SK-N-SH (cell line): ENCODE measurements at regions not wholly inside any gene's neighbourhood (a gene's known extent, or its start where the extent isn't known, plus 50 kb on each side); places are given as distances from the start of the nearest gene placed in this dataset.

Experiments used
- CTCF ChIA-PET: fragments of 300-600, 350-600 bp; formaldehyde crosslinking; extraction: SDS; loops from one replicate; lab custom pipeline; 2021; lab: Yijun Ruan, JAX
- POLR2A ChIA-PET: fragments of 350-600 bp; sonication (Branson Sonifier 250); formaldehyde crosslinking; extraction: SDS; loops from one replicate; lab custom pipeline; 2020; ENCODE audit warnings: antibody characterized with exemption, inconsistent platforms; lab: Yijun Ruan, JAX
- DNase-seq: peaks from one replicate; pipeline ENCODE4 v3.0.0; 2012
- H2AFZ ChIP-seq: fragments of 200-600 bp; sonication (generic); 2 replicates; pipeline ENCODE4 v1.8.1; 2016; ENCODE audit warnings: antibody characterized with exemption, mild to moderate bottlenecking, low read depth
- H3F3A ChIP-seq: fragments of 200-600 bp; sonication (generic); replicated peaks from 2 replicates; pipeline ENCODE3; 2016; ENCODE audit warnings: antibody characterized with exemption, mild to moderate bottlenecking; ENCODE audit not compliant: insufficient read depth
- H3K27ac ChIP-seq, 2 experiments: fragments of 200-500 bp in 1 of 2; fragments of 200-600 bp in 1 of 2; sonication (Bioruptor generic) in 1 of 2; sonication (generic), shearing (Covaris generic) in 1 of 2; 2 replicates each; pipeline versions ENCODE4 v1.5.1 to v1.6.1; 2014 to 2016; ENCODE audit warnings: low read depth in 2 of 2, inconsistent platforms in 1 of 2, low read length in 1 of 2, mild to moderate bottlenecking in 1 of 2, mixed read lengths in 1 of 2
- H3K27me3 ChIP-seq: fragments of 200-600 bp; sonication (generic), shearing (Covaris generic); 2 replicates; pipeline ENCODE4 v1.6.1; 2016; ENCODE audit warnings: mixed run types; ENCODE audit not compliant: insufficient read depth
- H3K36me3 ChIP-seq, 2 experiments: fragments of 200-500 bp in 1 of 2; fragments of 200-600 bp in 1 of 2; sonication (Bioruptor generic) in 1 of 2; sonication (generic) in 1 of 2; replicated peaks in 1 of 2; 2 replicates each; pipeline versions ENCODE3 to v1.5.1; 2014 to 2016; ENCODE audit warnings: low read length in 1 of 2, mild to moderate bottlenecking in 1 of 2; ENCODE audit not compliant: insufficient read depth in 2 of 2, control insufficient read depth in 1 of 2
- H3K4me1 ChIP-seq, 2 experiments: fragments of 200-500 bp in 1 of 2; fragments of 200-600 bp in 1 of 2; sonication (Bioruptor generic) in 1 of 2; sonication (generic), shearing (Covaris generic) in 1 of 2; 2 replicates each; pipeline versions ENCODE4 v1.5.1 to v1.6.1; 2014 to 2016; ENCODE audit warnings: low read depth in 1 of 2, low read length in 1 of 2, mixed run types in 1 of 2; ENCODE audit not compliant: insufficient read depth in 2 of 2, control insufficient read depth in 1 of 2
- H3K4me2 ChIP-seq: fragments of 200-600 bp; sonication (generic), shearing (Covaris generic); 2 replicates; pipeline ENCODE4 v1.6.1; 2017; ENCODE audit warnings: mixed run types
- H3K4me3 ChIP-seq, 2 experiments: fragments of 200-500 bp in 1 of 2; fragments of 200-600 bp in 1 of 2; sonication (Bioruptor generic) in 1 of 2; sonication (generic), shearing (Covaris generic) in 1 of 2; 2 replicates each; pipeline versions ENCODE4 v1.5.1 to v1.8.1; 2014 to 2016; ENCODE audit warnings: low read depth in 2 of 2, inconsistent platforms in 1 of 2, low read length in 1 of 2, mild to moderate bottlenecking in 1 of 2, mixed read lengths in 1 of 2, moderate library complexity in 1 of 2
- H3K79me2 ChIP-seq: fragments of 200-600 bp; sonication (generic); 2 replicates; pipeline ENCODE4 v1.8.1; 2017; ENCODE audit warnings: mild to moderate bottlenecking; ENCODE audit not compliant: insufficient read depth
- H3K9ac ChIP-seq: fragments of 200-600 bp; sonication (generic); 2 replicates; pipeline ENCODE4 v1.6.1; 2017; ENCODE audit warnings: mixed run types
- H3K9me2 ChIP-seq: fragments of 200-600 bp; sonication (generic); 2 replicates; pipeline ENCODE4 v1.6.1; 2017; ENCODE audit warnings: mixed run types
- H3K9me3 ChIP-seq: fragments of 200-600 bp; sonication (generic); 2 replicates; pipeline ENCODE4 v1.6.1; 2017; ENCODE audit warnings: mixed run types, mild to moderate bottlenecking, moderate library complexity
- H4K20me1 ChIP-seq: fragments of 200-600 bp; sonication (generic); 2 replicates; pipeline ENCODE4 v1.6.1; 2017; ENCODE audit warnings: mild to moderate bottlenecking, mixed run types; ENCODE audit not compliant: insufficient read depth
- CHD2 ChIP-seq: fragments of 150-350 bp; IDR thresholded peaks from 2 replicates; pipeline ENCODE4 v1.6.1; 2018; ENCODE audit warnings: low read length; ENCODE audit not compliant: partially characterized antibody
- EP300 ChIP-seq, 2 experiments: IDR thresholded peaks; 2 replicates each; pipeline versions ENCODE4 v1.4.0 to v1.6.1; 2012; ENCODE audit warnings: borderline replicate concordance in 1 of 2, low read depth in 1 of 2, low read length in 1 of 2
- FOXJ3 ChIP-seq: sonication (generic); formaldehyde crosslinking; IDR thresholded peaks from 2 replicates; pipeline ENCODE4 v1.5.1; 2020; ENCODE audit warnings: mild to moderate bottlenecking, missing genetic modification reagents
- GABPA ChIP-seq: IDR thresholded peaks from 2 replicates; pipeline ENCODE4 v1.4.0; 2012; ENCODE audit warnings: low read depth, mild to moderate bottlenecking
- MEF2A ChIP-seq: IDR thresholded peaks from 2 replicates; pipeline ENCODE4 v1.4.0; 2012; ENCODE audit warnings: low read depth, borderline replicate concordance
- MXI1 ChIP-seq: IDR thresholded peaks from 2 replicates; pipeline ENCODE4 v1.6.1; 2012; ENCODE audit warnings: mild to moderate bottlenecking, low read depth, low read length, improper control_type of control experiment
- NFIC ChIP-seq: IDR thresholded peaks from 2 replicates; pipeline ENCODE4 v1.4.0; 2012; ENCODE audit warnings: borderline replicate concordance
- NRF1 ChIP-seq: IDR thresholded peaks from 2 replicates; pipeline ENCODE4 v1.6.1; 2012; ENCODE audit warnings: low read depth, mild to moderate bottlenecking, low read length
- POLR2AphosphoS5 ChIP-seq: IDR thresholded peaks from 2 replicates; pipeline ENCODE4 v1.6.1; 2012; ENCODE audit warnings: low read depth, low read length
- RCOR1 ChIP-seq: fragments of 150-350 bp; IDR thresholded peaks from 2 replicates; pipeline ENCODE4 v1.6.1; 2017; ENCODE audit warnings: antibody characterized with exemption, low read length
- RFX5 ChIP-seq: IDR thresholded peaks from 2 replicates; pipeline ENCODE4 v1.6.1; 2012; ENCODE audit warnings: mild to moderate bottlenecking, improper control_type of control experiment, low read length
- SIN3A ChIP-seq: IDR thresholded peaks from 2 replicates; pipeline ENCODE4 v1.6.1; 2012; ENCODE audit warnings: low read depth, mild to moderate bottlenecking, low read length, moderate library complexity, borderline replicate concordance
- TAF1 ChIP-seq: IDR thresholded peaks from 2 replicates; pipeline ENCODE4 v1.6.1; 2012; ENCODE audit warnings: low read depth, mild to moderate bottlenecking, low read length, moderate library complexity, borderline replicate concordance
- TCF12 ChIP-seq: IDR thresholded peaks from 2 replicates; pipeline ENCODE4 v1.4.0; 2012
- TEAD4 ChIP-seq: IDR thresholded peaks from 2 replicates; pipeline ENCODE4 v1.4.0; 2012; ENCODE audit warnings: mild to moderate bottlenecking, borderline replicate concordance; ENCODE audit not compliant: insufficient read depth
- WGBS: methylation state at CpG from one replicate; pipeline ENCODE4 v1.1.6; 2017; ENCODE audit warnings: low lambda C conversion rate; 5-methylcytosine and 5-hydroxymethylcytosine counted together
- TF ChIP-seq, protein P1 (sequence below): IDR thresholded peaks from 2 replicates; pipeline ENCODE4 v1.4.0; 2012; ENCODE audit warnings: low read depth
- TF ChIP-seq, protein P2 (sequence below): fragments of 150-350 bp; IDR thresholded peaks from 2 replicates; pipeline ENCODE4 v1.6.1; 2016; ENCODE audit warnings: mild to moderate bottlenecking, low read depth, low read length
- TF ChIP-seq, protein P3 (sequence below): IDR thresholded peaks from 2 replicates; pipeline ENCODE4 v1.4.0; 2012; ENCODE audit warnings: low read depth, borderline replicate concordance

- H3K9ac ChIP-seq = no peak overlapping the region
- TF ChIP-seq MEF2A (no peak), TCF12 (no peak), TEAD4 (no peak), TAF1 (no peak), MXI1 (no peak), EP300 (IDR thresholded peaks at IDR 0.05; ENCODE audit: borderline replicate concordance in 1 of 2, low read depth in 1 of 2, low read length in 1 of 2) (no peak), RFX5 (no peak), RCOR1 (no peak), CHD2 (no peak), POLR2AphosphoS5 (no peak), FOXJ3 (no peak), NRF1 (no peak), SIN3A (no peak), NFIC (no peak), GABPA (no peak)
- TF ChIP-seq, protein P1, sequence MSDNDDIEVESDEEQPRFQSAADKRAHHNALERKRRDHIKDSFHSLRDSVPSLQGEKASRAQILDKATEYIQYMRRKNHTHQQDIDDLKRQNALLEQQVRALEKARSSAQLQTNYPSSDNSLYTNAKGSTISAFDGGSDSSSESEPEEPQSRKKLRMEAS = no peak
- TF ChIP-seq, protein P2, sequence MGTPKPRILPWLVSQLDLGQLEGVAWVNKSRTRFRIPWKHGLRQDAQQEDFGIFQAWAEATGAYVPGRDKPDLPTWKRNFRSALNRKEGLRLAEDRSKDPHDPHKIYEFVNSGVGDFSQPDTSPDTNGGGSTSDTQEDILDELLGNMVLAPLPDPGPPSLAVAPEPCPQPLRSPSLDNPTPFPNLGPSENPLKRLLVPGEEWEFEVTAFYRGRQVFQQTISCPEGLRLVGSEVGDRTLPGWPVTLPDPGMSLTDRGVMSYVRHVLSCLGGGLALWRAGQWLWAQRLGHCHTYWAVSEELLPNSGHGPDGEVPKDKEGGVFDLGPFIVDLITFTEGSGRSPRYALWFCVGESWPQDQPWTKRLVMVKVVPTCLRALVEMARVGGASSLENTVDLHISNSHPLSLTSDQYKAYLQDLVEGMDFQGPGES = no peak
- TF ChIP-seq, protein P3, sequence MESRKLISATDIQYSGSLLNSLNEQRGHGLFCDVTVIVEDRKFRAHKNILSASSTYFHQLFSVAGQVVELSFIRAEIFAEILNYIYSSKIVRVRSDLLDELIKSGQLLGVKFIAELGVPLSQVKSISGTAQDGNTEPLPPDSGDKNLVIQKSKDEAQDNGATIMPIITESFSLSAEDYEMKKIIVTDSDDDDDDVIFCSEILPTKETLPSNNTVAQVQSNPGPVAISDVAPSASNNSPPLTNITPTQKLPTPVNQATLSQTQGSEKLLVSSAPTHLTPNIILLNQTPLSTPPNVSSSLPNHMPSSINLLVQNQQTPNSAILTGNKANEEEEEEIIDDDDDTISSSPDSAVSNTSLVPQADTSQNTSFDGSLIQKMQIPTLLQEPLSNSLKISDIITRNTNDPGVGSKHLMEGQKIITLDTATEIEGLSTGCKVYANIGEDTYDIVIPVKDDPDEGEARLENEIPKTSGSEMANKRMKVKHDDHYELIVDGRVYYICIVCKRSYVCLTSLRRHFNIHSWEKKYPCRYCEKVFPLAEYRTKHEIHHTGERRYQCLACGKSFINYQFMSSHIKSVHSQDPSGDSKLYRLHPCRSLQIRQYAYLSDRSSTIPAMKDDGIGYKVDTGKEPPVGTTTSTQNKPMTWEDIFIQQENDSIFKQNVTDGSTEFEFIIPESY = no peak
- H3K4me2 ChIP-seq = no peak overlapping the region
- H3K9me3 ChIP-seq = 0 out of 2 replicates have a peak, but pooled peaks cover 4% of the 10 kb centered on the region
- 99% methylated on average over 2 of the region's 2 CpGs for WGBS
- ChIA-PET POLR2A (no interaction called here), CTCF (interaction anchor here (0.7 to 1.4 kb wide), 4 partner anchors 64 to 1459 kb away, joined by 3 to 5 read pairs (median 3); no protein-coding TSS in a partner anchor)
- no peaks in the 10 kb centered on the region for H3K9me2 ChIP-seq
- H3K4me1 ChIP-seq = peaks cover 3 to 28% of the 10 kb centered on the region in 2 experiments; a peak in 2 of 4 replicates
- DNase-seq = no peak
- H3K4me3 ChIP-seq = no peak overlapping the region
- no peak overlapping the region; the same call in 1 of the 2 replicates for H2AFZ ChIP-seq
- H3F3A ChIP-seq = peaks cover 10% of the 10 kb centered on the region
- H3K79me2 ChIP-seq = no peaks in the 10 kb centered on the region
- no peaks in the 10 kb centered on the region for H3K27me3 ChIP-seq
- no peaks in the 10 kb centered on the region for H4K20me1 ChIP-seq
- H3K27ac ChIP-seq = no peak overlapping the region
- no peaks in the 10 kb centered on the region for H3K36me3 ChIP-seq
These were observed 171.5 kb upstream of the AKR1E2 start for GRCh38 chr10:4654496-4654895.
